GM12872 (cell line): ENCODE measurements at regions not wholly inside any gene's neighbourhood (a gene's known extent, or its start where the extent isn't known, plus 50 kb on each side); places are given as distances from the start of the nearest gene placed in this dataset.

Experiments
- TF ChIP-seq, protein P1 (sequence below): IDR thresholded peaks from 3 replicates; pipeline ENCODE4 v1.5.1; 2011; ENCODE audit warnings: low read depth, mild to moderate bottlenecking, low read length, moderate library complexity; ENCODE audit not compliant: insufficient read depth

DNA sequence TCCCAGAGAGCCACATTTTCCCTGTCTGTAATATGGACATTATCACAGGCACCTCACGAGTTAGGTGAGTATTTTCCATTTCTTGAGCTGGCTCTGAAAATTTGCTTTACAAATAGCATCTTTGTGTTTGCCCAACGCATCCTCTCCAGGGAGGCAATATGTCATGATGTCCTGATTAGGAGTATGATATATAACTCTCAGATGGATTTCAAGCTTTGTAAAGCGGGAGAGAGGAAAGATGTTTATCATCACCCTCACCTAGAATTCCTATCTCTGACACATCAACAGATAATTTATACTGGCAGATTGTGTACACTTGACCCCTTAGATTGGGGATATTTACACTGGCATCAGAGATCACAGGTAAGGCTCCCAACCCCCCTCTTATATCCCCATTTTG is 730.7 kb upstream of the RGS18 start:
- TF ChIP-seq, protein P1, sequence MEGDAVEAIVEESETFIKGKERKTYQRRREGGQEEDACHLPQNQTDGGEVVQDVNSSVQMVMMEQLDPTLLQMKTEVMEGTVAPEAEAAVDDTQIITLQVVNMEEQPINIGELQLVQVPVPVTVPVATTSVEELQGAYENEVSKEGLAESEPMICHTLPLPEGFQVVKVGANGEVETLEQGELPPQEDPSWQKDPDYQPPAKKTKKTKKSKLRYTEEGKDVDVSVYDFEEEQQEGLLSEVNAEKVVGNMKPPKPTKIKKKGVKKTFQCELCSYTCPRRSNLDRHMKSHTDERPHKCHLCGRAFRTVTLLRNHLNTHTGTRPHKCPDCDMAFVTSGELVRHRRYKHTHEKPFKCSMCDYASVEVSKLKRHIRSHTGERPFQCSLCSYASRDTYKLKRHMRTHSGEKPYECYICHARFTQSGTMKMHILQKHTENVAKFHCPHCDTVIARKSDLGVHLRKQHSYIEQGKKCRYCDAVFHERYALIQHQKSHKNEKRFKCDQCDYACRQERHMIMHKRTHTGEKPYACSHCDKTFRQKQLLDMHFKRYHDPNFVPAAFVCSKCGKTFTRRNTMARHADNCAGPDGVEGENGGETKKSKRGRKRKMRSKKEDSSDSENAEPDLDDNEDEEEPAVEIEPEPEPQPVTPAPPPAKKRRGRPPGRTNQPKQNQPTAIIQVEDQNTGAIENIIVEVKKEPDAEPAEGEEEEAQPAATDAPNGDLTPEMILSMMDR = no peak

DNA sequence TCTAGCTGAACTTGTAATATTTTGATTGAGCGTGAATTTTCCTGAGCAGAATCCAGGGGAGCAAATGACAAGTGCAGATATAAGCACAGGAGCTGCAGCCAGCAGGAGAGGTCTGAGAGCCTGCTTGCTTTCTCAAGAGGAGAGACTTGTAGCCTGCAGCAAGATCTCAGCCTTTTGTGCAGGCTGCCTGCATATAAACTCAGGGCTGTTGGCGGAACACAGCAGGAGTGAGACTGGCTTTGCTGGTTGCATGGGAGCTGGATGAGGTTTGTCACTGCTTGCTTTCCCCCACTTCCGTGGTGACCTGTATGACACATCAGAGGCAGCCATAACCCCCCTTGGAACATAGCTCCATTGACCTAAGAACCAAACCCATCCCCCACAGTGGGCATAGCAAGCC is 725.4 kb upstream of the RGS18 start:
- TF ChIP-seq, protein P1 = no peak

DNA sequence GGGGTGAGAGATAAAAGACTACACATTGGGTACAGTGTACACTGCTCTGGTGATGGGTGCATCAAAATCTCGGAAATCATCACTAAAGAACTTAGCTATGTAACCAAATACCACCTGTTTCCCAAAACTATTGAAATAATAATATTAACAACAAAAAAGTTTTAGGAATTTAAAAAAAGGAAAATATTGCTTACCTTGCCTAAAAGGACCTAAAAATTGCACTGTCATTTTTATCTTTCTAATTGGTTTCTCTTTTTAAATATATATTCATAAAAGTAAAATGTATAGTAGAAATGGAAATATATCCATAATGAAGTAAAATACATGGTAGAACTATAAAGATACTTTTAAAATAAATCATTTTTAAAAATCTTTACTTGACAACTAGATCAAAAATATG is 719.3 kb upstream of the RGS18 start:
- TF ChIP-seq, protein P1 = no peak

DNA sequence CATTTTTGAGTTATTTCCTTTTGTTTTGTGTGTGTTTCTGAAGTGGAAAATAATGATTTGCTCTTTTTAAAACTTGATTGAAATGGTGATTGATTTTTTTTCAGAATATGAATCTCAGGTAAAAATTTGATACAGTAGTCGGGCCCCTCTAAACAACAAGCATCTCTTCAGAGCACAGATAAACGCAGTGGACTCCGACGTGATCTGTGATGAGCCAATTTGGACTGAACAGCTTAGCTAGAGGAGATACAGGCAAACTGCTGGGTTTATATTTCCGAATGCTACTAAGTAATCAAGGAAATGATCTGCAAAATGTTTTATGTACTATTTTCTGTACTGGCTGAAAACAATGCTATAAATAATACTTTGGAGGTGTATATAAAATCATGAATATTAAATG is 705.7 kb upstream of the RGS18 start:
- TF ChIP-seq, protein P1 = no peak

DNA sequence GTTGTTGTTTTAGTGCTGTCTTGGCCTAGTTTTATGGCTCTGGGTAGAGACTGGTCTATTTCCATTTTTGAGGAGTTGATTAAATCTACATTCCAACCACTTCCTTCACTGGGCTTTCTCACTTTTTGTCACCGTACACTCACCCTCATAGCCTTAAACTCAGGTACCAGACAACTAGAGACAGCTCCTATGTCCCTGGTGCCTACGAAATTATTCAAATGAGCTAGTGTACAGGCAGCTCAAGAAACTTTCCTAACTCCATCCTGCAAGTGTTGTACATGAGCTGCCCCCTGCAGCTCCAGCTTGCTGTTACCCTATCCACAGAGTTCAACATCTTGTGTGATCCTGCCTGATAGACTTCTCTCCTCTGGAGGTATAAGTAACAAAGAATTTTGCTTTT is 704.8 kb upstream of the RGS18 start:
- TF ChIP-seq, protein P1 = no peak

DNA sequence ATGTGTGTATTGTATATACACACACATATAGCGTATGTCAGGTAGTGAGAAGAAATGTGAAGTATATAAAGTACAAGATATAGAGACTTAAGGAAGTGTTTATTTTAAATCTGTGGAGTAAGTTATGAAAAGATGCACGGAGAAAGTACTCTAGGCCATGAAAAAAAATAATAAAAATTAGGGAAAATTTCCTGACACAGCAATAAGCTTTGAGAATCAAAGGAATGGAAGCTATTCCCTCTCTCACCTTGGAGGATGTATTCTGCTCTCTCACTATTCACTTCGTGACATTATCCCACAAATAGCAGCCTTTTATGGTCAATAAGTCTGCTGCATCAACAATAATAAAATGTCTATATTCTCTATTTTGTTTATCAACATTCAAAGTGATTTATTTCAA is 700.4 kb upstream of the RGS18 start:
- TF ChIP-seq, protein P1 = no peak

DNA sequence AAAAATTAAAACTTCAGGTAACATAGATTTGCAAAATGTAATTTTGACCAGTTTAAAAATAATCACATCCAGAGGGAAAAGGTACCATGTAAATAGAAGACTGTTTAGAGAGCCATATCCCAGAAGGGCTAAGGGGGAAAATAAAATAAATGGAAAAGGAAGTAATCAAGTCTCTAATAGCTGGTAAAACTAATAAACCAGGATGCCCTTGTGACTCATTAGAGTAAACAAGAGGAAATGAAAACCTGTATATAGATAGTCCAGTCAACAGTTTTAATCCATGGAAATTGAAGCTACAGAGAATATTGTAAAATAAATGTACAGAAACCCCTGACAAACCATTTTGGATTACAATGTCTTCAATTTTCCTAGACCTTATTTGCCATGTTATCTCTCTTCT is 698.0 kb upstream of the RGS18 start:
- TF ChIP-seq, protein P1 = no peak

DNA sequence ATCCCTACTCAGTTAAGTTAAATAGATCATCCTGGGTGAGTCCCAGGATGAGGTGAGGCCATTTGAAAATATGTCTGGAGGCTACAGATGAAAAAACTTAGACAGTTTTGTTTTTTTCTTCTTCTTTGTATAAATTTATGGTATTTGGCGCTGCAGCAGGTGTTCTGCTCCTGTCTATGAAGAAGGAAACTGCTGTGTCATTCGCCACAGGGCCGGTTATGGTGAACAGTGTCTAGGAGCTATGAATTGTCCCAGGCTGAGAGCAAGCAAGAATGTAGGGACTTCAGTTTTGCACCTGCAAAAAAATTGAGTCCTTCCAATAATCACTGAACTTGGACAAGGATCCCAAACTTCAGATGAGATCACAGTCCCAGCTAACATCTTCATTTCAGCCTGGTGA is 674.3 kb upstream of the RGS18 start:
- TF ChIP-seq, protein P1 = no peak
